GM23338 (cell line): ENCODE measurements at regions not wholly inside any gene's neighbourhood (a gene's known extent, or its start where the extent isn't known, plus 50 kb on each side); places are given as distances from the start of the nearest gene placed in this dataset.

Experiments
- ATAC-seq: fragments of 200-7000 bp; cut with Tn5 transposase; 3 replicates; pipeline ENCODE4 v1.9.1; 2020
- DNase-seq: peaks from one replicate; pipeline ENCODE4 v3.0.0-alpha.2; 2015; ENCODE audit warnings: low spot score
- H2AFZ ChIP-seq: fragments of 200-600 bp; sonication (generic); 2 replicates; pipeline ENCODE4 v1.8.0; 2016; ENCODE audit warnings: antibody characterized with exemption, mild to moderate bottlenecking, moderate library complexity
- H3F3A ChIP-seq: fragments of 200-600 bp; sonication (generic); replicated peaks from 2 replicates; pipeline ENCODE4 v1.8.0; 2017; ENCODE audit warnings: antibody characterized with exemption, mixed run types, low read depth
- H3K27ac ChIP-seq: fragments of 200-600 bp; sonication (generic); 2 replicates; pipeline ENCODE4 v1.6.1; 2016; ENCODE audit warnings: low read depth
- H3K27me3 ChIP-seq: fragments of 200-600 bp; sonication (generic); 2 replicates; pipeline ENCODE4 v1.8.0; 2016; ENCODE audit warnings: mild to moderate bottlenecking, mixed run types, moderate library complexity; ENCODE audit not compliant: insufficient read depth
- H3K36me3 ChIP-seq: fragments of 200-600 bp; sonication (generic); 2 replicates; pipeline ENCODE4 v1.8.0; 2016; ENCODE audit warnings: mild to moderate bottlenecking; ENCODE audit not compliant: insufficient read depth
- H3K4me1 ChIP-seq: fragments of 200-600 bp; sonication (generic); 2 replicates; pipeline ENCODE4 v1.8.0; 2016; ENCODE audit warnings: mild to moderate bottlenecking, moderate library complexity; ENCODE audit not compliant: insufficient read depth
- H3K4me2 ChIP-seq: fragments of 200-600 bp; sonication (generic); 2 replicates; pipeline ENCODE4 v1.7.1; 2017; ENCODE audit warnings: mixed run types
- H3K4me3 ChIP-seq: fragments of 200-600 bp; sonication (generic); 2 replicates; pipeline ENCODE4 v1.6.1; 2016; ENCODE audit warnings: mixed run types
- H3K79me2 ChIP-seq: fragments of 200-600 bp; sonication (generic); replicated peaks from 2 replicates; pipeline ENCODE4 v1.8.0; 2017; ENCODE audit warnings: mild to moderate bottlenecking; ENCODE audit not compliant: insufficient read depth
- H3K9me2 ChIP-seq: fragments of 200-600 bp; sonication (generic); 2 replicates; pipeline ENCODE4 v1.8.0; 2017; ENCODE audit not compliant: insufficient read depth
- H4K20me1 ChIP-seq: fragments of 200-600 bp; sonication (generic); replicated peaks from 2 replicates; pipeline ENCODE4 v1.8.0; 2017; ENCODE audit warnings: mild to moderate bottlenecking; ENCODE audit not compliant: insufficient read depth
- H3K27ac Mint-ChIP-seq: 2 replicates; pipeline ENCODE4 v1.8.0; 2020; ENCODE audit warnings: inconsistent platforms, mild to moderate bottlenecking, moderate library complexity, mixed read lengths
- H3K27me3 Mint-ChIP-seq: 3 replicates; pipeline ENCODE4 v1.8.0; 2022; ENCODE audit warnings: low read depth, mild to moderate bottlenecking, moderate library complexity, mixed read lengths, inconsistent platforms; ENCODE audit not compliant: insufficient read depth, poor library complexity
- H3K36me3 Mint-ChIP-seq: 3 replicates; pipeline ENCODE4 v1.8.0; 2021; ENCODE audit warnings: low read depth, mild to moderate bottlenecking, inconsistent platforms, moderate library complexity, mixed read lengths
- H3K4me1 Mint-ChIP-seq: 3 replicates; pipeline ENCODE4 v1.8.0; 2020; ENCODE audit warnings: mild to moderate bottlenecking, inconsistent platforms, mixed read lengths
- H3K4me3 Mint-ChIP-seq: 3 replicates; pipeline ENCODE4 v1.8.0; 2021; ENCODE audit warnings: moderate library complexity, mild to moderate bottlenecking, inconsistent platforms, mixed read lengths
- H3K9me3 Mint-ChIP-seq: 3 replicates; pipeline ENCODE4 v1.8.0; 2020; ENCODE audit warnings: moderate library complexity, mild to moderate bottlenecking, inconsistent platforms, mixed read lengths
- CREB1 ChIP-seq: fragments of 250-450 bp; sonication (Bioruptor Pico); IDR thresholded peaks from 2 replicates; pipeline ENCODE4 v1.5.0; 2020; ENCODE audit warnings: low read depth, mild to moderate bottlenecking, moderate library complexity
- NANOG ChIP-seq: IDR thresholded peaks from 2 replicates; pipeline ENCODE4 v1.6.1; 2016; ENCODE audit warnings: antibody characterized with exemption, borderline replicate concordance
- POLR2AphosphoS5 ChIP-seq: IDR thresholded peaks from 2 replicates; pipeline ENCODE4 v1.6.1; 2016; ENCODE audit warnings: antibody characterized with exemption, low read depth
- ZNF114 ChIP-seq: fragments of 250-450 bp; sonication (Bioruptor Pico); IDR thresholded peaks from 2 replicates; pipeline ENCODE4 v1.5.0; 2020; ENCODE audit warnings: mild to moderate bottlenecking, moderate library complexity
- ZNF331 ChIP-seq: fragments of 250-450 bp; sonication (Bioruptor Pico); IDR thresholded peaks from 2 replicates; pipeline ENCODE4 v1.5.0; 2020; ENCODE audit warnings: low read depth, mild to moderate bottlenecking, moderate library complexity
- TF ChIP-seq, protein P1 (sequence below): fragments of 250-450 bp; sonication (Bioruptor Pico); IDR thresholded peaks from 2 replicates; pipeline ENCODE4 v1.5.0; 2020; ENCODE audit warnings: mild to moderate bottlenecking, moderate library complexity
- TF ChIP-seq, protein P2 (sequence below): IDR thresholded peaks from one replicate; pipeline ENCODE4 v1.6.1; 2018; ENCODE audit warnings: antibody characterized with exemption; ENCODE audit not compliant: unreplicated experiment

DNA sequence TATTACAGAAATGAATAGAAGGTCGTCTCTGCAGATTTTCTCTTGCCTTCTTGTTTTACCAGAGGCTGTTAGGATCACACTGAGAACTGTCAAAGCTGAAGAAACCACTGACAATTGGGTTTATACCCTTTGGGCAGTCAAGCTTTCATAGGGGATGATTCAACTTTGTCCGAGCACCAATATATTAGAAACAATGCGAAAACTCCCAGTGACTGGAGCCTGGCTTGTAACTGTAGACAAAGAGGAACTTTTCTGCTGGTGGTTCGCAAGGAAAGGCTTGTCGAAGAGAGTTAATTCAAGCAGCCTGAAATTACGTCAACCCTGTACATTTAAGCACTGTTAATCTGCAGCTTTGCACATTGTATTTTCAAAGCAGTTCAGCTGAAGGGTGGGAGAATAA is 193.2 kb upstream of the ZNF385D start (continued):
- TF ChIP-seq, protein P1, sequence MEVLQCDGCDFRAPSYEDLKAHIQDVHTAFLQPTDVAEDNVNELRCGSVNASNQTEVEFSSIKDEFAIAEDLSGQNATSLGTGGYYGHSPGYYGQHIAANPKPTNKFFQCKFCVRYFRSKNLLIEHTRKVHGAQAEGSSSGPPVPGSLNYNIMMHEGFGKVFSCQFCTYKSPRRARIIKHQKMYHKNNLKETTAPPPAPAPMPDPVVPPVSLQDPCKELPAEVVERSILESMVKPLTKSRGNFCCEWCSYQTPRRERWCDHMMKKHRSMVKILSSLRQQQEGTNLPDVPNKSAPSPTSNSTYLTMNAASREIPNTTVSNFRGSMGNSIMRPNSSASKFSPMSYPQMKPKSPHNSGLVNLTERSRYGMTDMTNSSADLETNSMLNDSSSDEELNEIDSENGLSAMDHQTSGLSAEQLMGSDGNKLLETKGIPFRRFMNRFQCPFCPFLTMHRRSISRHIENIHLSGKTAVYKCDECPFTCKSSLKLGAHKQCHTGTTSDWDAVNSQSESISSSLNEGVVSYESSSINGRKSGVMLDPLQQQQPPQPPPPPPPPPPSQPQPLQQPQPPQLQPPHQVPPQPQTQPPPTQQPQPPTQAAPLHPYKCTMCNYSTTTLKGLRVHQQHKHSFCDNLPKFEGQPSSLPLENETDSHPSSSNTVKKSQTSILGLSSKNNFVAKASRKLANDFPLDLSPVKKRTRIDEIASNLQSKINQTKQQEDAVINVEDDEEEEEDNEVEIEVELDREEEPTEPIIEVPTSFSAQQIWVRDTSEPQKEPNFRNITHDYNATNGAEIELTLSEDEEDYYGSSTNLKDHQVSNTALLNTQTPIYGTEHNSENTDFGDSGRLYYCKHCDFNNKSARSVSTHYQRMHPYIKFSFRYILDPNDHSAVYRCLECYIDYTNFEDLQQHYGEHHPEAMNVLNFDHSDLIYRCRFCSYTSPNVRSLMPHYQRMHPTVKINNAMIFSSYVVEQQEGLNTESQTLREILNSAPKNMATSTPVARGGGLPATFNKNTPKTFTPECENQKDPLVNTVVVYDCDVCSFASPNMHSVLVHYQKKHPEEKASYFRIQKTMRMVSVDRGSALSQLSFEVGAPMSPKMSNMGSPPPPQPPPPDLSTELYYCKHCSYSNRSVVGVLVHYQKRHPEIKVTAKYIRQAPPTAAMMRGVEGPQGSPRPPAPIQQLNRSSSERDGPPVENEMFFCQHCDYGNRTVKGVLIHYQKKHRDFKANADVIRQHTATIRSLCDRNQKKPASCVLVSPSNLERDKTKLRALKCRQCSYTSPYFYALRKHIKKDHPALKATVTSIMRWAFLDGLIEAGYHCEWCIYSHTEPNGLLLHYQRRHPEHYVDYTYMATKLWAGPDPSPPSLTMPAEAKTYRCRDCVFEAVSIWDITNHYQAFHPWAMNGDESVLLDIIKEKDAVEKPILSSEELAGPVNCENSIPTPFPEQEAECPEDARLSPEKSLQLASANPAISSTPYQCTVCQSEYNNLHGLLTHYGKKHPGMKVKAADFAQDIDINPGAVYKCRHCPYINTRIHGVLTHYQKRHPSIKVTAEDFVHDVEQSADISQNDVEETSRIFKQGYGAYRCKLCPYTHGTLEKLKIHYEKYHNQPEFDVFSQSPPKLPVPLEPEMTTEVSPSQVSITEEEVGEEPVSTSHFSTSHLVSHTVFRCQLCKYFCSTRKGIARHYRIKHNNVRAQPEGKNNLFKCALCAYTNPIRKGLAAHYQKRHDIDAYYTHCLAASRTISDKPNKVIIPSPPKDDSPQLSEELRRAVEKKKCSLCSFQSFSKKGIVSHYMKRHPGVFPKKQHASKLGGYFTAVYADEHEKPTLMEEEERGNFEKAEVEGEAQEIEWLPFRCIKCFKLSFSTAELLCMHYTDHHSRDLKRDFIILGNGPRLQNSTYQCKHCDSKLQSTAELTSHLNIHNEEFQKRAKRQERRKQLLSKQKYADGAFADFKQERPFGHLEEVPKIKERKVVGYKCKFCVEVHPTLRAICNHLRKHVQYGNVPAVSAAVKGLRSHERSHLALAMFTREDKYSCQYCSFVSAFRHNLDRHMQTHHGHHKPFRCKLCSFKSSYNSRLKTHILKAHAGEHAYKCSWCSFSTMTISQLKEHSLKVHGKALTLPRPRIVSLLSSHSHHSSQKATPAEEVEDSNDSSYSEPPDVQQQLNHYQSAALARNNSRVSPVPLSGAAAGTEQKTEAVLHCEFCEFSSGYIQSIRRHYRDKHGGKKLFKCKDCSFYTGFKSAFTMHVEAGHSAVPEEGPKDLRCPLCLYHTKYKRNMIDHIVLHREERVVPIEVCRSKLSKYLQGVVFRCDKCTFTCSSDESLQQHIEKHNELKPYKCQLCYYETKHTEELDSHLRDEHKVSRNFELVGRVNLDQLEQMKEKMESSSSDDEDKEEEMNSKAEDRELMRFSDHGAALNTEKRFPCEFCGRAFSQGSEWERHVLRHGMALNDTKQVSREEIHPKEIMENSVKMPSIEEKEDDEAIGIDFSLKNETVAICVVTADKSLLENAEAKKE (CRISPR knock-in tag): no peak

DNA sequence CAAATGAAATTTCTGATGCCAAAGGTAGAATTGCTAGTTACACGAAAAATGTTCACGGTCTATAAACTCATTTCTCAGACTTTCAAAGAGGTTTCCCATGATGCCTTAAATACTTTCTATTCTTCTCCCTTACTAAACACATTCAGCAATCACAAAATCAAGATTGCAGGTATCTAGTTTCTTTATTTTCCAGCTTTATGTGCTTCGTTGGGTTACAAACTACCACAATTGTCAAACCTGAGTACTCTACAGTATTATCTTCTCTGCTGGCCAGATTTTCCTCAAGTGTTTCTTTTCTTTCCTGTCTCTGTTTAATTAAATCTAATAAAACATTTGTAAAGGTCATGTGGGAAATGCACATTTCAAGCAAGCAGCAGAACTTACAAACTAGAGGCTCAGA is 201.8 kb upstream of the ZNF385D start:
- Histone ChIP-seq H3K9me2 (no peaks in the 10 kb centered on the region), H3F3A (no peaks in the 10 kb centered on the region), H3K4me1 (no peaks in the 10 kb centered on the region), H3K4me2 (no peak overlapping the region), H3K27ac (no peak overlapping the region), H3K4me3 (no peak overlapping the region), H3K27me3 (no peaks in the 10 kb centered on the region), H3K36me3 (no peaks in the 10 kb centered on the region), H4K20me1 (no peaks in the 10 kb centered on the region), H3K79me2 (no peaks in the 10 kb centered on the region), H2AFZ (no peak overlapping the region)
- DNase-seq (no peak), ATAC-seq (no peak)
- no peaks in the 10 kb centered on the region for H3K36me3 Mint-ChIP-seq
- H3K4me3 Mint-ChIP-seq: no peak overlapping the region
- peaks cover 11% of the 10 kb centered on the region; the same call in 1 of the 3 replicates for H3K9me3 Mint-ChIP-seq
- peaks cover 2% of the 10 kb centered on the region for H3K27me3 Mint-ChIP-seq
- peaks cover 4% of the 10 kb centered on the region; the same call in 2 of the 3 replicates for H3K4me1 Mint-ChIP-seq
- H3K27ac Mint-ChIP-seq: no peak overlapping the region
- TF ChIP-seq POLR2AphosphoS5: no peak
- TF ChIP-seq ZNF114 (CRISPR knock-in tag): no peak
- no peak for TF ChIP-seq ZNF331 (CRISPR knock-in tag)
- TF ChIP-seq, protein P1 (CRISPR knock-in tag): no peak
- TF ChIP-seq CREB1 (CRISPR knock-in tag): no peak
- TF ChIP-seq NANOG: no peak
- TF ChIP-seq, protein P2, sequence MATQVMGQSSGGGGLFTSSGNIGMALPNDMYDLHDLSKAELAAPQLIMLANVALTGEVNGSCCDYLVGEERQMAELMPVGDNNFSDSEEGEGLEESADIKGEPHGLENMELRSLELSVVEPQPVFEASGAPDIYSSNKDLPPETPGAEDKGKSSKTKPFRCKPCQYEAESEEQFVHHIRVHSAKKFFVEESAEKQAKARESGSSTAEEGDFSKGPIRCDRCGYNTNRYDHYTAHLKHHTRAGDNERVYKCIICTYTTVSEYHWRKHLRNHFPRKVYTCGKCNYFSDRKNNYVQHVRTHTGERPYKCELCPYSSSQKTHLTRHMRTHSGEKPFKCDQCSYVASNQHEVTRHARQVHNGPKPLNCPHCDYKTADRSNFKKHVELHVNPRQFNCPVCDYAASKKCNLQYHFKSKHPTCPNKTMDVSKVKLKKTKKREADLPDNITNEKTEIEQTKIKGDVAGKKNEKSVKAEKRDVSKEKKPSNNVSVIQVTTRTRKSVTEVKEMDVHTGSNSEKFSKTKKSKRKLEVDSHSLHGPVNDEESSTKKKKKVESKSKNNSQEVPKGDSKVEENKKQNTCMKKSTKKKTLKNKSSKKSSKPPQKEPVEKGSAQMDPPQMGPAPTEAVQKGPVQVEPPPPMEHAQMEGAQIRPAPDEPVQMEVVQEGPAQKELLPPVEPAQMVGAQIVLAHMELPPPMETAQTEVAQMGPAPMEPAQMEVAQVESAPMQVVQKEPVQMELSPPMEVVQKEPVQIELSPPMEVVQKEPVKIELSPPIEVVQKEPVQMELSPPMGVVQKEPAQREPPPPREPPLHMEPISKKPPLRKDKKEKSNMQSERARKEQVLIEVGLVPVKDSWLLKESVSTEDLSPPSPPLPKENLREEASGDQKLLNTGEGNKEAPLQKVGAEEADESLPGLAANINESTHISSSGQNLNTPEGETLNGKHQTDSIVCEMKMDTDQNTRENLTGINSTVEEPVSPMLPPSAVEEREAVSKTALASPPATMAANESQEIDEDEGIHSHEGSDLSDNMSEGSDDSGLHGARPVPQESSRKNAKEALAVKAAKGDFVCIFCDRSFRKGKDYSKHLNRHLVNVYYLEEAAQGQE: no peak
